ENCODE measurements at regions not wholly inside any gene's neighbourhood (a gene's known extent, or its start where the extent isn't known, plus 50 kb on each side); places are given as distances from the start of the nearest gene placed in this dataset.

GRCh38 chr10:64973391-64973790 is 1452.2 kb downstream of the REEP3 start:
- WGBS (ENCODE audit: insufficient coverage) = no CpG with 5 or more reads among the region's 2 CpGs

GRCh38 chr10:64976150-64976549 is 1454.9 kb downstream of the REEP3 start:
- Histone ChIP-seq H3K4me3 (ENCODE audit: control extremely low read depth in 1 of 5, extremely low read depth in 1 of 5, insufficient read depth in 1 of 5, low read depth in 2 of 5, low read length in 4 of 5) (no peak overlapping the region), H3K27ac (ENCODE audit: low read length in 2 of 2) (no peak overlapping the region), H3K4me1 (ENCODE audit: control insufficient read depth in 2 of 2, insufficient read depth in 2 of 2, low read length in 2 of 2) (no peaks in the 10 kb centered on the region), H3K9me3 (ENCODE audit: control extremely low read depth in 1 of 3, control insufficient read depth in 2 of 3, insufficient read depth in 1 of 3, low read length in 2 of 3) (peaks cover 0 to 3% (median 0%) of the 10 kb centered on the region in 3 donors), H3K79me2 (ENCODE audit: control insufficient read depth, insufficient read depth, low read length) (no peaks in the 10 kb centered on the region), H3K27me3 (replicated peaks in 1 of 4; ENCODE audit: control extremely low read depth in 1 of 4, control insufficient read depth in 3 of 4, insufficient read depth in 4 of 4, low read length in 3 of 4) (no peaks in the 10 kb centered on the region), H3K9ac (ENCODE audit: low read length) (no peak overlapping the region), H2AFZ (ENCODE audit: insufficient read depth, low read depth, low read length, poor library complexity, severe bottlenecking) (no peak overlapping the region), H3K36me3 (replicated peaks in 1 of 2; ENCODE audit: control extremely low read depth in 1 of 2, control insufficient read depth in 1 of 2, extremely low read depth in 1 of 2, insufficient read depth in 2 of 2, low read length in 1 of 2) (no peaks in the 10 kb centered on the region), H3K4me2 (replicated peaks; ENCODE audit: low read depth, low read length, poor library complexity, severe bottlenecking) (no peak overlapping the region), H4K20me1 (ENCODE audit: control insufficient read depth, insufficient read depth, low read length, poor library complexity, severe bottlenecking) (no peaks in the 10 kb centered on the region)
- intact Hi-C loops (cut with micrococcal nuclease) = no loop called here
- no peaks in the 10 kb centered on the region for H3K27me3 Mint-ChIP-seq
- H3K27ac Mint-ChIP-seq = no peak overlapping the region
- ATAC-seq (ENCODE audit: low read depth) = no peak
- WGBS (ENCODE audit: insufficient coverage) = 80% methylated on average over 1 of the region's 2 CpGs
- CTCF ChIA-PET = no interaction called here
- DNase-seq = no peak
- TF ChIP-seq CTCF (IDR thresholded peaks at IDR 0.05) = no peak
- no peak for TF ChIP-seq EZH2 (IDR thresholded peaks at IDR 0.05; ENCODE audit: borderline replicate concordance, insufficient read depth, low read depth, low read length, poor library complexity, severe bottlenecking)
- no peaks in the 10 kb centered on the region for H3K4me1 Mint-ChIP-seq
- POLR2A ChIA-PET = no interaction called here
- H3K9me3 Mint-ChIP-seq (ENCODE audit: insufficient read depth) = no peaks in the 10 kb centered on the region
- H3K4me3 Mint-ChIP-seq = no peak overlapping the region

More at GRCh38 chr10:64973391-64973790, 1452.2 kb downstream of the REEP3 start:
- Histone ChIP-seq H3K79me2 (ENCODE audit: control insufficient read depth, insufficient read depth, low read length) (no peaks in the 10 kb centered on the region), H4K20me1 (ENCODE audit: control insufficient read depth, insufficient read depth, low read length, poor library complexity, severe bottlenecking) (no peaks in the 10 kb centered on the region), H3K9ac (ENCODE audit: low read length) (no peak overlapping the region), H3K36me3 (replicated peaks in 1 of 2; ENCODE audit: control extremely low read depth in 1 of 2, control insufficient read depth in 1 of 2, extremely low read depth in 1 of 2, insufficient read depth in 2 of 2, low read length in 1 of 2) (no peaks in the 10 kb centered on the region), H2AFZ (ENCODE audit: insufficient read depth, low read depth, low read length, poor library complexity, severe bottlenecking) (no peak overlapping the region), H3K9me3 (ENCODE audit: control extremely low read depth in 1 of 3, control insufficient read depth in 2 of 3, insufficient read depth in 1 of 3, low read length in 2 of 3) (no peaks in the 10 kb centered on the region), H3K27ac (ENCODE audit: low read length in 2 of 2) (no peak overlapping the region), H3K4me1 (ENCODE audit: control insufficient read depth in 2 of 2, insufficient read depth in 2 of 2, low read length in 2 of 2) (no peaks in the 10 kb centered on the region), H3K27me3 (replicated peaks in 1 of 4; ENCODE audit: control extremely low read depth in 1 of 4, control insufficient read depth in 3 of 4, insufficient read depth in 4 of 4, low read length in 3 of 4) (no peaks in the 10 kb centered on the region), H3K4me2 (replicated peaks; ENCODE audit: low read depth, low read length, poor library complexity, severe bottlenecking) (no peak overlapping the region), H3K4me3 (ENCODE audit: control extremely low read depth in 1 of 5, extremely low read depth in 1 of 5, insufficient read depth in 1 of 5, low read depth in 2 of 5, low read length in 4 of 5) (no peak overlapping the region)
- ChIA-PET POLR2A (no interaction called here), CTCF (no interaction called here)
- intact Hi-C loops (cut with micrococcal nuclease) = no loop called here
- H3K27me3 Mint-ChIP-seq = no peaks in the 10 kb centered on the region
- H3K9me3 Mint-ChIP-seq (ENCODE audit: insufficient read depth) = no peaks in the 10 kb centered on the region
- H3K4me1 Mint-ChIP-seq = no peaks in the 10 kb centered on the region
- H3K27ac Mint-ChIP-seq = no peak overlapping the region
- H3K4me3 Mint-ChIP-seq = no peak overlapping the region
- ATAC-seq (ENCODE audit: low read depth) (no peak), DNase-seq (no peak)
- TF ChIP-seq CTCF (IDR thresholded peaks at IDR 0.05) (no peak), EZH2 (IDR thresholded peaks at IDR 0.05; ENCODE audit: borderline replicate concordance, insufficient read depth, low read depth, low read length, poor library complexity, severe bottlenecking) (no peak)

All from B cell (primary cell).